Inflammatory macrophage treated with lipopolysaccharide for 4 hours (primary cell): ENCODE measurements at regions not wholly inside any gene's neighbourhood (a gene's known extent, or its start where the extent isn't known, plus 50 kb on each side); places are given as distances from the start of the nearest gene placed in this dataset.
A peak's percentile ranks its signal among the peaks of the same experiment; 100 is the strongest.
"Not testable (repeated sequence)": the region's sequence is repeated elsewhere in the genome, so short reads cannot be mapped to it uniquely, and the experiment has no call there.

Experiments used
- DNase-seq: peaks from one replicate; pipeline ENCODE4 v3.0.0-alpha.2; 2020

- not testable (repeated sequence) for DNase-seq
Measured at GRCh38 chr1:60640033-60640551, 442.3 kb upstream of the NFIA start.

GRCh38 chr1:60639287-60639686, 443.1 kb upstream of the NFIA start:
- no peak for DNase-seq

- no peak for DNase-seq
Measured at GRCh38 chr1:60637651-60638050, 444.7 kb upstream of the NFIA start.

DNA sequence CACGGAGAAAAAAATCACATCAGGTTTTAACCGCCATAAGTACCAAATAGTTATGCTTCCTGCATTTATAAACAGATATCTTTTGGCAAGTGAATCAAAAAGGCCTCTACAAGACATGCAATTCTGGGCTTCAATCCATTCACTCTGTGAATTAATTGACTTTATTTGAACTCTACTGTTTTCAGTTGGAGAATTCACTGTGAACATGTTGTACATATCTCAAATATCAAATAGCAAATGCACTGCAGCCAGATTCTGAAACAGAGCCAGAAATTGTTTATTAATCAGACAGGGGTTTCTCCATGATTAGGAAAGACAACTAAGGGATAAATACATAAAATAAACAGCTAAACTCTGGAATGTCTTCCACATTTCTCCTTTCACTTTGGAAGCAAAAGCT, 445.4 kb upstream of the NFIA start:
- DNase-seq: no peak

GRCh38 chr1:60634106-60634505, 448.3 kb upstream of the NFIA start:
- DNase-seq: no peak

GRCh38 chr1:60622486-60622885, 459.9 kb upstream of the NFIA start:
- DNase-seq: no peak

DNA sequence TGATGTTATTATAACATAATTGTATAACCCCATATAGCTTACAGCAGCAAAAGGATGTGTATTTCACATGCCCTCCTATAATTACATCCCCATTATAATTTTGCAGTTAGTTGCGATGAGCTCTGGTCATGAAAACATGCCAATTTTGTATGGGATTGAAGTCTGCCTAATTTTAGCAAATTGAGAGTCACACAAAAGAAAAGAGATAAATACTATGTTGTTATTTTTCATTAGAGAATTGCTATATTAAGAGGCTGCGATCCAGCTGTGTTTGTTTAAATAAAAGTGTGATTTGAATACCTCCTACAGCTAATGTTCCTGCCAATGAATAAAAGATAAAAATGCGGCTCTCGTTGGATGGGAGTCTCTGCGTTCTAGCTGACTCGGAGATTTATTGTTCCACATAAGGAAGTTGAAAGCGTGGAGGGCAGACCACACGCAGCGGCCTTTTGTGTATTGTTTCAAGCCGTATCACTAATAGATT, 461.0 kb upstream of the NFIA start:
- no peak for DNase-seq

DNA sequence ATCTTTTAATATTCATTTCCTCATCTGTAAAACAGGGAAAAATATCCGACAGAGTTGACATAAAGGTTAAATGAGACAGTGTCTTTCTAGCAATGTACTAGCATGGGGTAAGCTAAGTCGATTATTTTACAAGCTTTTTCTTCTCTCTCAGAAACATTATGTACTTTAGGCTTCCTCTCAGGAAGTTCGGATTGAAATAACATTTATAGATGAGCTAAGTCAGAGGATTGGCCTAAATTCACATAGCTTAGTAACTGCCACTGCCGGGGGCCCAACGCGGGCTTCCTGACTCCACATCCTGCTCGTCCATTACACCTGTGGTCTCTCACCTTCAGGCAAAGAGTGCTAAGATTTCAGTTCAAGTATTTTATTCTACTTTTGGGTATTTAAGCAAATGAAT, 462.3 kb upstream of the NFIA start:
- no peak for DNase-seq

DNA sequence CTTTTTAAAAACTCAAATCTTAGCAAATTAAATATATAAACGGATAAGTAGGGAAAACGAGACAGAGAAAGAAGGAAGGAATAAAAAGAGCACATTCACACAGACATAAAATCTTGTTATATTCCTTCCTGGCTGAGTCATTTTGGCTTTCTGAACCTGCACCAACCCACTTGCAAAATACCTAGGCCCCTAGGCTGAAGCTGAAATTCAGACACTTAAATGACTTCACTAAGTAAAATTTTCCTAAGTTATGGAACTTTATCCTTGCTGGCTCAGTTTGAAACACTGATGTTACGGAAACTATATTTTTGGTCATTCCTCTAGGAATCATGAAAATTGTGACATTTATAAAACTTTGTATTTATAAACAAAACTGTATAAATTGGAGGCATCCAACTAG, 462.8 kb upstream of the NFIA start:
- no peak for DNase-seq

GRCh38 chr1:60615666-60616065, 466.7 kb upstream of the NFIA start:
- no peak for DNase-seq

DNA sequence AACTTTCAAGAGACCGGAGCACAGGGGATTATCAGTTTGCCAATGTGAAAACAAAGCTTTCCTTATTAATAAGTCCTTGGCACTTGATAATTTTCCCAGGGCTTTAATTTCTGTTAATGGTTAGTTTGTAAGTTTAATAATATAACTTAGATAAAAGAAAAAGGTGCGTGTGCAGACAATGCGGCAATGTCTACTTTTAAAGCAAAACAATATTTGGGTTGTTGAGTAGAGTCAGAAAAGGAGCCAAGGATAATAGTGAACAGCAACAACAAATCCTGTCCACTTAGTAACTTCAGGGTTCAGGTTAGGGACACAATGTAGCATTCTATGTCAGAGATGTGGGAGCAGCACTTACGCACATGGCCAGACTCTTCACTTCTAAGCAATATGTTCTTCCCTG, 469.6 kb upstream of the NFIA start:
- no peak for DNase-seq

DNA sequence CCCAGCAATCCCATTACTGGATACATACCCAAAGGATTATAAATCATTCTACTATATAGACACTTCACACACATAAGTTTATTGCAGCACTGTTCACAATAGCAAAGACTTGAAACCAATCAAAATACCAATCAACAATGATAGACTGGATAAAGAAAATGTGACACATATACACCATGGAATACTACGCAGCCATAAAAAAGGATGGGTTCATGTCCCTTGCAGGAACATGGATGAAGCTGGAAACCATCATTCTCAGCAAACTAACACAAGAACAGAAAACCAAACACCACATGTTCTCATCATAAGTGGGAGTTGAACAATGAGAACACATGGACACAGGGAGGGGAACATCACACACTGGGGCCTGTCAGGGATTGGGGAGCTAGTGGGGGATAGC, 475.4 kb upstream of the NFIA start:
- DNase-seq: not testable (repeated sequence)

DNA sequence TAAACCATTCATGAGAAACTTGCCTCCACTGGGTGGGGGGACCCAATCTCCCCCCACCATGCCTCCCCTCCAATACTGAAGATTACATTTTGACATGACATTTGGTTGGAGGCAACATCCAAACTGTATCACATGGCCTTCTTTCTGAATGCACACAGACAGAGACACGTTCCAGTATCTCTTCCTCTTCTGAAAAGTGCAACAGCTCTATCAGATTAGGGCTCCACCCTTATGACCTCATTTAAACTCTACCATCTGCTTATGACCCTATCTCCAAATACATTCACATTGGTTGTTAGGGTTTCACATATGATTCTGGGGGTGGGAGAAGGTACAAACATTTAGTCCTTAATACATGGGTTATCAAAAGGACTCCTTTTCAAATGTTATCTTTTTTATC, 481.8 kb upstream of the NFIA start:
- peak; percentile 32 for DNase-seq

GRCh38 chr1:60599574-60599973, 482.8 kb upstream of the NFIA start:
- DNase-seq: no peak

GRCh38 chr1:60598041-60598910, 484.1 kb upstream of the NFIA start:
- DNase-seq: no peak

DNA sequence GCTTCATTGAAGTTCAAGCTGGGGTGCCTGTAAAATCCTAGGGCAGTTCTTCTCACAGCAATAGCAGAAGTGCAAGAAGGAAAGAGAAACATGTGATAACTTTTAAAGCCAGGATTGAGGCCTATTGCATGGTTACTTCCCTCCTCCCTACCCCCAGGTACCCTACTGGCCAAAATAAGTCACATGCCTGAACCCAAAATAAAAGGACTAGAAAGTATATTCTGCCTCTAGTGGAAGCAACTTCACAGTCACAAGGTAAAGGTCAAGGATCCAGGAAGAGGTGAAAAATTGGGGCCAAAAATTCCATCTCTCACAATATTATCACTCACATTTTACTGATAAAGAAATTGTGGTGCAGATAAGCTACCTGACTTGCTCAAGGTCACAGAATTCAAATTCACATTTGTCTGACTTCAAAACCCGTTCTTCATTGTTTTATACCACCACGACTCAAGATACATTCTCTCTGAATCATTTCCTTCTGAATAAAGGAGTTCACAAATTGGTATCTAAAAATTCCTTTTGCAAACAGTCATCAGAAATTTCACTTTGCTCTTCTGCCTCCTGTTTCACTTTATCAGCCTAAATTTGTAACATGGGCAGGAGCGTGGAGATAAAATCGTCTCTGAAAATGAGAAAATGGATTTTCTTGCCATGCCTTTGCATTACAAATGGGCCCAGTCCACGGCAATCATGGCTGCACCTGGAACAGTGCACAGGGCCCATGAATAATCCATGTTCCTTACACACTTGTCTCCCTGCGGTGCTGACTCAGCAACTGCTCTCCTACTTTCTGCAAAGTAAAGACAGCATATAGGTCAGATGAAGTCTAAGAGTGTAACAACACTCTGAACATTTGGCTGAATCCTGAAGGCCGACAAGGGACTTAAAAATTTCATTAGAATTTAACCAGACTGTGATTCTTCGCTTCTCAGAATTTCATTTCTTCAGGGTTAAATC, 485.3 kb upstream of the NFIA start:
- no peak for DNase-seq

DNA sequence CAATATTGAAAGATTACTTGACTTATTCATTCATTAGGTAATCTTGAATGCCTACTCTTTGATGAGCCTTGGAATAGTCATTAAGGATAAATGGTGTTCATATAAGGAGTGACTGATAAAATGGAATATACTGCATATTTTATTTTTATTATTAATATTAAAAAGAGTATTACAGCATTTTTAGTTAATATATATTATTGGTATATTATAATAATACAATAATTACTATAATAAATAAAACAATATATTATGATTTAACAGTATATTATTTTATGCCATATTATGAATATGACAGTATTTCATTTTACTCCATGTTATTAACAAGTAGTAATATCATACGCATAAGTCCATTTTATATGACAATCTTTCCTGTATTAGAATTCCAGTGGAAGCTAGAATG, 490.8 kb upstream of the NFIA start:
- no peak for DNase-seq

- DNase-seq: no peak
Measured at GRCh38 chr1:60589916-60590315, 492.4 kb upstream of the NFIA start.

GRCh38 chr1:60589046-60589748, 493.2 kb upstream of the NFIA start:
- DNase-seq: no peak

DNA sequence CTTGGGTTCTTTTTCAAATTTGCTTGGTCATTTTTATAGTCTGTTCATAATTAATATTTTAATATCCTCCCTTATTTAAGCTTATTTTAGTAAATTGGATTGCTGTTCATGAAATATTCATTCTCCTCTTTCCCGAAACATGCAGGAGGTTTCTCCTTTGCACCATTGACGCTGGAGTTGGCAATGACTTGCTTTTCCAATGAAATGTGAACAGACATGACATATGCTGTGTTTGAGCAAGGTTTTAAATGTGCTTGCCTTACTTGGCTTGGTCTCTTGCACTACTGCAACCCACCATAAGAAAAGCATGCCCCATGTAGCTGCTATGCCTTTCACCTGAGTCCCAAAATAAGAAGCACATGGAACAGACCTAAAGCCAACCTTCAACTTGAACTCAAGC, 498.0 kb upstream of the NFIA start:
- DNase-seq: no peak

DNA sequence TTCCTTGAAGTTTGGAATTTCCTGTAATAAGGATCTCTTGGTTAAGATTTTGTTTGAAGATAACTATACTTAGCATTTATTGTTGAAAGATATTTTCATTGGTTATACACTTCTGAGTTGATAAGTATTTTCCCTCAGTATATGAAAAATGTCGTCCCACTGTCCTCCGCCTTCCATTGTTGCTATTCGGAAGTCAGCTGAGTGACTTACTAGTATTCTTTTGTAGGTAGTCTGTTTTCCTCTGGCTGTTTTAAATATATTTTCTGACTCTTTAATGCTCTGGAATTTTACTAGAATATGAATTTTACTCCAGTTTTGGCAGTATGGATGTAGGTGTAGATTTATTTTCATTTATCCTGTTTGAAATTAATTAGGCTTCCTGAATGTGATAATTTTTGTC, 498.7 kb upstream of the NFIA start:
- no peak for DNase-seq

DNA sequence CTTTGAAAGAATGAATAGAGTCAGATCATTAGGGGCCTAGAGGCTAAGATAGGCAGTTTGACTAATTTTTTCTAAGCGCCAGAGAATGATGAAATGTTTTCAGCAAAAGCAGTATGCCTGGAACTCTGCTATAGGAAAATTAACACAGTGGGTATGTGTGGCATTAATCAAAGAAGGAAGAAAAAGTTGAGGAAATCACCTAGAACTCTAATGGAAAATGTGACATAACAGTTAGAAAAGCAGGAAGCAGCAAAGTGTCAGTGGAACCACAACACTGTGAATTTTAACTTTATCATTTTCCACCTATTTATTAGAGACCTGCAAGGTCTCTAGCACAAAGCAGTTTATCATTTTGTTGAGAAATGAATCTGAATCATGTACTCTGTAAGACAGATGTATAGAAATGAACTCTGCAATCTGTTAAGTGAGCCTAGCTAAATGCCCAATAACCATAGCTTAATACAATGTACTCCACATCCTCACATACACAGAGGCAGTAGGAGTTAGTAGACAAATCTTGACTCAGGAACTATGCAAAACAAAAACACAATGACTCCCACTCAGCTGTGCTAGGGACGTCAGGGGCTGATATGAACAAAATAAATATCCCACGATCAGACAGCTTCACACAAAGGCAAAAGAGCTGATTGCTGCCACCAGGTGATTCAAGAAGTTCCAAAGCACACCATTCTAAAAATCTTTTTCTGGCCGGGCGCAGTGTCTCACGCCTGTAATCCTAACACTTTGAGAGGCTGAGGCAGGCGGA, 500.7 kb upstream of the NFIA start:
- DNase-seq: peak; percentile 16
